Duodenal mucosa (tissue), 2 donors: ENCODE measurements at regions not wholly inside any gene's neighbourhood (a gene's known extent, or its start where the extent isn't known, plus 50 kb on each side); places are given as distances from the start of the nearest gene placed in this dataset.

Experiments used
- H3K27ac ChIP-seq: one replicate; pipeline ENCODE4 v1.7.0; 2013; ENCODE audit warnings: low read depth, low read length
- H3K27me3 ChIP-seq, 2 donors: one replicate each; pipeline ENCODE4 v1.7.0; 2013; ENCODE audit warnings: low read length in 2 of 2, control low read depth in 1 of 2; ENCODE audit not compliant: insufficient read depth in 2 of 2, control insufficient read depth in 1 of 2
- H3K36me3 ChIP-seq, 2 donors: one replicate each; pipeline ENCODE4 v1.7.0; 2013; ENCODE audit warnings: low read length in 2 of 2, control low read depth in 1 of 2; ENCODE audit not compliant: insufficient read depth in 2 of 2, control insufficient read depth in 1 of 2
- H3K4me1 ChIP-seq, 2 donors: one replicate each; pipeline ENCODE4 v1.7.0; 2013; ENCODE audit warnings: low read length in 2 of 2, control low read depth in 1 of 2; ENCODE audit not compliant: insufficient read depth in 2 of 2, control insufficient read depth in 1 of 2
- H3K4me3 ChIP-seq, 2 donors: one replicate each; pipeline ENCODE4 v1.7.0; 2013; ENCODE audit warnings: low read length in 2 of 2, low read depth in 1 of 2
- H3K9ac ChIP-seq, 2 donors: one replicate each; pipeline ENCODE4 v1.7.0; 2013; ENCODE audit warnings: low read length in 2 of 2, low read depth in 1 of 2
- H3K9me3 ChIP-seq, 2 donors: one replicate each; pipeline ENCODE4 v1.7.0; 2013; ENCODE audit warnings: low read length in 2 of 2, control low read depth in 1 of 2; ENCODE audit not compliant: control insufficient read depth in 1 of 2

DNA sequence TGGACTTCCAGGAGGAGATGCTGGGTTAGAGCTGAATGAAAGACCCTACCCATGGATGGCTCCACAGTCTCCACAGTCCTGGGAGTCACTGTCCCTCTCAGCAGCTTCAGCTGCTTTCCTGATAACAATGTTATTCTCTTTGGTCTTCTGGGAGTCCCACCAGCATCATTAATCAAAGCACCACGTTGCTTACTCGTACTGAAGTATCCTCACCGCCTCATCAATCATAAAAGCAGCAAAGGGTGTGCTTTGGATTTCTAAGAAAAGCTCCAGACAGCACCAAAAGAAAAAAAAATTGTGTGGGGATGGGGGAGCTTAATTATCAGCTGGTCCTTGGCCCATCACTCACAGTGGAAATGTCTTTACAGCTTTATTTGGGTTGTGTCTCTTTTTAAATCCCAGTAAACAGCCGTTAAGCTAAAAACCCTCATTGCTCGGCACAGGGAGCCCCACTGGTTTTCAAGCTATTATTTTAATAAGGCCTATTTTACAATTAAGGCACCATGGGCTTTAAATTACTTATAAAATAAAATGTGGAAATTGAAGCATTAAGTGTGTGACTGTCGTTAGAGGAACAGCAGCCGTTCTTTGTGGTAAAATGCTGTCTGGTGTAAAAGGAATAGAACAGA, 538.0 kb downstream of the EBF1 start:
- no peak overlapping the region for H3K27ac ChIP-seq
- H3K27me3 ChIP-seq, result no peaks in the 10 kb centered on the region
- no peaks in the 10 kb centered on the region for H3K9me3 ChIP-seq
- no peaks in the 10 kb centered on the region for H3K4me1 ChIP-seq
- no peaks in the 10 kb centered on the region for H3K36me3 ChIP-seq
- H3K9ac ChIP-seq, result no peak overlapping the region
- no peak overlapping the region for H3K4me3 ChIP-seq

DNA sequence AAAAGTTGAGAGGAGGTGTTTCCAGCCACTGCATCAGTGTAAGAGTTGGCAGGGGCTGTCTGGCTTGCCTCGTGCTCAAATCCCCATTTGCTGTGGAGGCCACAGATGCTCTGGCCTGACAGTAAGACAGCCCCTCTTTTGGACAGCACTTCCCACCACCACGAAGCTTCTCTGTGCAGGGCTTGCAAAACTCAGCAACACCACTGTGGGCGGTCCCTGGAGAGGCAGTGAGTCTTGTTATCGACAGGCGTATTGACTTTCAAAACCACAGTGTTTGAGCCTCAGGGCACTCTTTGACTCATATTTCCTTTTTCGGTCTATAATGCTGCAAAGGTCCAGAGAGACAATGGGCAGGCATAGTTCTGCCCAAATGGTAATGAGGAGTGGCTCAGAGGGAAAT, 539.5 kb downstream of the EBF1 start:
- no peaks in the 10 kb centered on the region for H3K4me1 ChIP-seq
- H3K9me3 ChIP-seq, result no peaks in the 10 kb centered on the region
- H3K27me3 ChIP-seq, result no peaks in the 10 kb centered on the region
- H3K9ac ChIP-seq, result no peak overlapping the region
- no peaks in the 10 kb centered on the region for H3K36me3 ChIP-seq
- H3K4me3 ChIP-seq, result no peak overlapping the region
- no peak overlapping the region for H3K27ac ChIP-seq

GRCh38 chr5:158559643-158560042, 540.1 kb downstream of the EBF1 start:
- no peak overlapping the region for H3K27ac ChIP-seq
- H3K27me3 ChIP-seq, result no peaks in the 10 kb centered on the region
- H3K9ac ChIP-seq, result no peak overlapping the region
- no peaks in the 10 kb centered on the region for H3K9me3 ChIP-seq
- no peaks in the 10 kb centered on the region for H3K36me3 ChIP-seq
- no peak overlapping the region for H3K4me3 ChIP-seq
- no peaks in the 10 kb centered on the region for H3K4me1 ChIP-seq

DNA sequence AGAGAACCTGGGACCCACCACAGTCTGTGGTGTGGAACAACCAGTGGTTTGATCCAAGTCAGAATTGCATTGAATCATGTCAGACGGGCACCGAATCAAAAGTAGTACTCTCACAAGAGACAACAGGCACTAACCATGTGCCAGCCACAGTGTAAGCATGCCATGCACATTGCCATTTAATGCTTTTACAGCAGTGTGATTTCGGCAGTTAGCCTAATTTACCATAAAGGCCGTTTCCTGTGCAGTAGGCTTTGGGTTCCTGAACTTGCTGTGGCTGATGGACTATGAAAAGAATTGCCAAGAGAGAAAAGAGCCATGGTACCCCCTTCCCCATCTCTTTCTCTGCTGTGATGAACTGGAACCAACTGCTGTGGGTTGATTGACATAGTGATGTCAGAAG, 540.6 kb downstream of the EBF1 start:
- Histone ChIP-seq H3K9me3 (no peaks in the 10 kb centered on the region), H3K4me1 (no peaks in the 10 kb centered on the region), H3K36me3 (no peaks in the 10 kb centered on the region), H3K27ac (no peak overlapping the region), H3K9ac (no peak overlapping the region), H3K4me3 (no peak overlapping the region), H3K27me3 (no peaks in the 10 kb centered on the region)

DNA sequence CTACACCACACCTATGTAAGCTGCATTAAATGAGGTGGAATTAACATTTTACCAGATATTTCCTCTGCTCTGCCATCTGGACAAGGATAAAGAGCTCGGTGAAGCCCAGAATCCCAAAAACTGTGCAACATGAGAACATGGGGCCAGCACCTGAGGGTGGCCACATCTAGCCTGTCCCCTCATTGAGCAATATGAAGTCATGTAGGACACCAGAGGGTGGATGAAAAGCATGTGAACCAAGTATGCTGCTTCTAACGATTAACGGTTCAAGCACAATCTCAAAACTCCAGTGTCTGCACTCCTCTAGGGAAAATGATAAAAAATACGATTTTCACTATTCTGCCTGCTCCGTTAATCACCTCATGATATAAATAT, 545.8 kb downstream of the EBF1 start:
- Histone ChIP-seq H3K9ac (no peak overlapping the region), H3K36me3 (no peaks in the 10 kb centered on the region), H3K9me3 (no peaks in the 10 kb centered on the region), H3K27me3 (no peaks in the 10 kb centered on the region), H3K27ac (no peak overlapping the region), H3K4me1 (no peaks in the 10 kb centered on the region), H3K4me3 (no peak overlapping the region)

GRCh38 chr5:158553195-158553961, 546.3 kb downstream of the EBF1 start:
- H3K4me3 ChIP-seq, result no peak overlapping the region
- H3K4me1 ChIP-seq, result no peaks in the 10 kb centered on the region
- no peak overlapping the region for H3K27ac ChIP-seq
- H3K36me3 ChIP-seq, result no peaks in the 10 kb centered on the region
- no peak overlapping the region for H3K9ac ChIP-seq
- H3K9me3 ChIP-seq, result no peaks in the 10 kb centered on the region
- no peaks in the 10 kb centered on the region for H3K27me3 ChIP-seq

DNA sequence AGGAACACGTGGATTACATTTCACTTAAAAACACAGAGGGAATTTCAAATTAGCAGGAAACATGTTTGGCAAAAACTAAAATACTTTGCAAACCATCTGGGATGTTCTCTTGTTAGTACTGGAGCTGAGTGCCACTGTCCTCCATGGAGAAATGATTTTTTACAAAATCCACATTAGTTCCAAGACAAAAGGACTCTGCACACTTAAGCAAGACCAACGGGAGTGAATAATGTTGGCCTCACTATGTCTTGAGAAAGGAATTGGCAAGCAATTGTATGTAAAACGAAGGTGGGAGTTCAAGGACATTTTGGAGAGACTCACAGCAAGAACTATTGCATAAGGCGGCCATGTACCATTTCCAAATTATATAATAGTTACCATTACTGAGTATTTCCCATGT, 547.5 kb downstream of the EBF1 start:
- Histone ChIP-seq H3K4me1 (no peaks in the 10 kb centered on the region), H3K4me3 (no peak overlapping the region), H3K36me3 (no peaks in the 10 kb centered on the region), H3K27me3 (no peaks in the 10 kb centered on the region), H3K27ac (no peak overlapping the region), H3K9ac (no peak overlapping the region), H3K9me3 (no peaks in the 10 kb centered on the region)

DNA sequence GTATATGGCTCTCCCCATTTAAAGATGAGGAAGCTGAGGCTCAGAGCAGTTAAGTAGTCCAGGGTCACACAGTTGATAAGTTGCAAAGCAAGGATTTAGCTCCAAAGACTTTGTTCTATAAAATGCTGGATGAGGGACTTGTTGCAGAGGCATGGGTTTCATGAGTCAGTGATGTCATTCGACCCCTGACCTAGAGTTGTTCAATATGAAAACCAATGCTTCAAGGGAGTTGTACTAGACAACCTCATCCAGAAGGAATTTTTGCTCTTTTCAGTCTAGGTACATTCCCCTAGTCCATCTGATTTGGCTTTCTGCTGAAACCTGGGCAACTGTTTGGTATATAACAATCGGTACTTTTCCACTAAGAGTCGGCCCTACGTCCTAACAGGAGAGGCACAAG, 550.4 kb downstream of the EBF1 start:
- Histone ChIP-seq H3K9ac (no peak overlapping the region), H3K27ac (no peak overlapping the region), H3K36me3 (no peaks in the 10 kb centered on the region), H3K9me3 (no peaks in the 10 kb centered on the region), H3K4me3 (no peak overlapping the region), H3K4me1 (no peaks in the 10 kb centered on the region), H3K27me3 (no peaks in the 10 kb centered on the region)

GRCh38 chr5:158546748-158547147, 553.0 kb downstream of the EBF1 start:
- no peak overlapping the region for H3K4me3 ChIP-seq
- no peaks in the 10 kb centered on the region for H3K27me3 ChIP-seq
- H3K9ac ChIP-seq, result no peak overlapping the region
- no peaks in the 10 kb centered on the region for H3K9me3 ChIP-seq
- H3K36me3 ChIP-seq, result no peaks in the 10 kb centered on the region
- H3K4me1 ChIP-seq, result no peaks in the 10 kb centered on the region
- no peak overlapping the region for H3K27ac ChIP-seq

GRCh38 chr5:158545949-158546530, 553.7 kb downstream of the EBF1 start:
- Histone ChIP-seq H3K27ac (no peak overlapping the region), H3K27me3 (no peaks in the 10 kb centered on the region), H3K9ac (no peak overlapping the region), H3K4me1 (no peaks in the 10 kb centered on the region), H3K36me3 (no peaks in the 10 kb centered on the region), H3K9me3 (no peaks in the 10 kb centered on the region), H3K4me3 (no peak overlapping the region)
